ENCODE measurements at regions not wholly inside any gene's neighbourhood (a gene's known extent, or its start where the extent isn't known, plus 50 kb on each side); places are given as distances from the start of the nearest gene placed in this dataset.
"Not testable (repeated sequence)": the region's sequence is repeated elsewhere in the genome, so short reads cannot be mapped to it uniquely, and the experiment has no call there.

- Histone ChIP-seq H3K27me3 (ENCODE audit: control insufficient read depth in 1 of 2, insufficient read depth in 2 of 2, low read length in 1 of 2) (no peaks in the 10 kb centered on the region), H3K27ac (ENCODE audit: low read depth in 1 of 2, low read length in 2 of 2) (peak overlapping the region in 1 of 2 donors; percentile 5), H3K4me3 (ENCODE audit: low read length in 2 of 2) (no peak overlapping the region), H3K36me3 (ENCODE audit: control insufficient read depth in 1 of 2, insufficient read depth in 2 of 2, low read length in 1 of 2) (no peaks in the 10 kb centered on the region), H3K4me1 (ENCODE audit: control insufficient read depth in 1 of 2, insufficient read depth in 2 of 2, low read length in 2 of 2) (no peaks in the 10 kb centered on the region), H3K9me3 (ENCODE audit: control insufficient read depth, low read length) (no peaks in the 10 kb centered on the region)
- intact Hi-C loops (cut with DNase I), result loop anchor here in 1 of 2 donors (5.0 kb wide), 1 partner anchor 216 kb away; the partner anchor contains the start of gene GIMD1
- ATAC-seq (ENCODE audit: low FRiP score) (no peak), DNase-seq (no peak)
- 28 to 29% methylated on average over 2 of the region's 2 CpGs for WGBS, 2 donors
Observed at GRCh38 chr4:106583567-106583966, 215.0 kb upstream of the GIMD1 start.

- Histone ChIP-seq H3K9me3 (ENCODE audit: control insufficient read depth, low read length) (no peaks in the 10 kb centered on the region), H3K4me1 (ENCODE audit: control insufficient read depth in 1 of 2, insufficient read depth in 2 of 2, low read length in 2 of 2) (no peaks in the 10 kb centered on the region), H3K27me3 (ENCODE audit: control insufficient read depth in 1 of 2, insufficient read depth in 2 of 2, low read length in 1 of 2) (no peaks in the 10 kb centered on the region), H3K36me3 (ENCODE audit: control insufficient read depth in 1 of 2, insufficient read depth in 2 of 2, low read length in 1 of 2) (no peaks in the 10 kb centered on the region), H3K27ac (ENCODE audit: low read depth in 1 of 2, low read length in 2 of 2) (no peak overlapping the region), H3K4me3 (ENCODE audit: low read length in 2 of 2) (no peak overlapping the region)
- ATAC-seq (ENCODE audit: low FRiP score) (no peak), DNase-seq (no peak)
- WGBS, 2 donors, result 67 to 73% methylated on average over 2 of the region's 2 CpGs
- intact Hi-C loops (cut with DNase I), result loop anchor here in 1 of 2 donors (5.0 kb wide), 1 partner anchor 216 kb away; the partner anchor contains the start of gene GIMD1
Observed at GRCh38 chr4:106583108-106583507, 214.5 kb upstream of the GIMD1 start.

GRCh38 chr4:106582103-106582502 lies 213.5 kb upstream of the GIMD1 start:
- H3K27me3 ChIP-seq (ENCODE audit: control insufficient read depth in 1 of 2, insufficient read depth in 2 of 2, low read length in 1 of 2), result no peaks in the 10 kb centered on the region
- no peaks in the 10 kb centered on the region for H3K4me1 ChIP-seq (ENCODE audit: control insufficient read depth in 1 of 2, insufficient read depth in 2 of 2, low read length in 2 of 2)
- intact Hi-C loops (cut with DNase I), result loop anchor here in 1 of 2 donors (5.0 kb wide), 1 partner anchor 215 kb away; the partner anchor contains the start of gene GIMD1
- DNase-seq, result no peak
- no peak overlapping the region for H3K27ac ChIP-seq (ENCODE audit: low read depth in 1 of 2, low read length in 2 of 2)
- no peaks in the 10 kb centered on the region for H3K36me3 ChIP-seq (ENCODE audit: control insufficient read depth in 1 of 2, insufficient read depth in 2 of 2, low read length in 1 of 2)
- no peak for ATAC-seq (ENCODE audit: low FRiP score)
- H3K4me3 ChIP-seq (ENCODE audit: low read length in 2 of 2), result no peak overlapping the region
- no peaks in the 10 kb centered on the region for H3K9me3 ChIP-seq (ENCODE audit: control insufficient read depth, low read length)

GRCh38 chr4:106579236-106579635 lies 210.7 kb upstream of the GIMD1 start:
- H3K4me3 ChIP-seq (ENCODE audit: low read length in 2 of 2), result no peak overlapping the region
- intact Hi-C loops (cut with DNase I), result no loop called here
- ATAC-seq (ENCODE audit: low FRiP score), result no peak

GRCh38 chr4:106569146-106570031 lies 200.8 kb upstream of the GIMD1 start:
- Histone ChIP-seq H3K9me3 (ENCODE audit: control insufficient read depth, low read length) (no peaks in the 10 kb centered on the region), H3K4me1 (ENCODE audit: control insufficient read depth in 1 of 2, insufficient read depth in 2 of 2, low read length in 2 of 2) (peaks cover 0 to 8% of the 10 kb centered on the region in 2 donors), H3K27ac (ENCODE audit: low read depth in 1 of 2, low read length in 2 of 2) (peak overlapping the region in 1 of 2 donors; percentile 3), H3K4me3 (ENCODE audit: low read length in 2 of 2) (peak overlapping the region in 1 of 2 donors; percentile 10), H3K27me3 (ENCODE audit: control insufficient read depth in 1 of 2, insufficient read depth in 2 of 2, low read length in 1 of 2) (no peaks in the 10 kb centered on the region), H3K36me3 (ENCODE audit: control insufficient read depth in 1 of 2, insufficient read depth in 2 of 2, low read length in 1 of 2) (no peaks in the 10 kb centered on the region)
- ATAC-seq (ENCODE audit: low FRiP score) (no peak), DNase-seq (no peak)
- intact Hi-C loops (cut with DNase I), result no loop called here
- WGBS, 2 donors, result 41 to 51% methylated on average over 7 of the region's 7 CpGs

More at GRCh38 chr4:106579236-106579635, 210.7 kb upstream of the GIMD1 start:
- Histone ChIP-seq H3K27ac (ENCODE audit: low read depth in 1 of 2, low read length in 2 of 2) (no peak overlapping the region), H3K27me3 (ENCODE audit: control insufficient read depth in 1 of 2, insufficient read depth in 2 of 2, low read length in 1 of 2) (no peaks in the 10 kb centered on the region), H3K36me3 (ENCODE audit: control insufficient read depth in 1 of 2, insufficient read depth in 2 of 2, low read length in 1 of 2) (no peaks in the 10 kb centered on the region), H3K4me1 (ENCODE audit: control insufficient read depth in 1 of 2, insufficient read depth in 2 of 2, low read length in 2 of 2) (no peaks in the 10 kb centered on the region), H3K9me3 (ENCODE audit: control insufficient read depth, low read length) (no peaks in the 10 kb centered on the region)
- DNase-seq, result no peak

GRCh38 chr4:106565727-106566126 lies 197.1 kb upstream of the GIMD1 start:
- DNase-seq (no peak), ATAC-seq (ENCODE audit: low FRiP score) (no peak)
- 63 to 66% methylated on average over 2 of the region's 2 CpGs for WGBS, 2 donors
- Histone ChIP-seq H3K27ac (ENCODE audit: low read depth in 1 of 2, low read length in 2 of 2) (no peak overlapping the region), H3K4me3 (ENCODE audit: low read length in 2 of 2) (no peak overlapping the region), H3K36me3 (ENCODE audit: control insufficient read depth in 1 of 2, insufficient read depth in 2 of 2, low read length in 1 of 2) (no peaks in the 10 kb centered on the region), H3K27me3 (ENCODE audit: control insufficient read depth in 1 of 2, insufficient read depth in 2 of 2, low read length in 1 of 2) (no peaks in the 10 kb centered on the region), H3K4me1 (ENCODE audit: control insufficient read depth in 1 of 2, insufficient read depth in 2 of 2, low read length in 2 of 2) (peaks cover 0 to 8% of the 10 kb centered on the region in 2 donors), H3K9me3 (ENCODE audit: control insufficient read depth, low read length) (no peaks in the 10 kb centered on the region)
- intact Hi-C loops (cut with DNase I), result no loop called here

GRCh38 chr4:106563637-106564036 lies 195.1 kb upstream of the GIMD1 start:
- H3K4me1 ChIP-seq (ENCODE audit: control insufficient read depth in 1 of 2, insufficient read depth in 2 of 2, low read length in 2 of 2); H3K4me3 ChIP-seq (ENCODE audit: low read length in 2 of 2); H3K9me3 ChIP-seq (ENCODE audit: control insufficient read depth, low read length); H3K27me3 ChIP-seq (ENCODE audit: control insufficient read depth in 1 of 2, insufficient read depth in 2 of 2, low read length in 1 of 2); intact Hi-C loops (cut with DNase I); H3K27ac ChIP-seq (ENCODE audit: low read depth in 1 of 2, low read length in 2 of 2); ATAC-seq (ENCODE audit: low FRiP score); H3K36me3 ChIP-seq (ENCODE audit: control insufficient read depth in 1 of 2, insufficient read depth in 2 of 2, low read length in 1 of 2): not testable (repeated sequence)
- 91 to 93% methylated on average over 11 of the region's 11 CpGs for WGBS, 2 donors
- DNase-seq, result peak in 1 of 2 donors; percentile 69

- Histone ChIP-seq H3K27ac (ENCODE audit: low read depth in 1 of 2, low read length in 2 of 2) (no peak overlapping the region), H3K4me1 (ENCODE audit: control insufficient read depth in 1 of 2, insufficient read depth in 2 of 2, low read length in 2 of 2) (no peaks in the 10 kb centered on the region), H3K27me3 (ENCODE audit: control insufficient read depth in 1 of 2, insufficient read depth in 2 of 2, low read length in 1 of 2) (no peaks in the 10 kb centered on the region), H3K36me3 (ENCODE audit: control insufficient read depth in 1 of 2, insufficient read depth in 2 of 2, low read length in 1 of 2) (no peaks in the 10 kb centered on the region), H3K9me3 (ENCODE audit: control insufficient read depth, low read length) (no peaks in the 10 kb centered on the region), H3K4me3 (ENCODE audit: low read length in 2 of 2) (no peak overlapping the region)
- ATAC-seq (ENCODE audit: low FRiP score), result no peak
- intact Hi-C loops (cut with DNase I), result no loop called here
- DNase-seq, result no peak
- WGBS, 2 donors, result 88 to 89% methylated on average over 2 of the region's 2 CpGs
Observed at GRCh38 chr4:106551724-106552123, 183.1 kb upstream of the GIMD1 start.

- intact Hi-C loops (cut with DNase I), result no loop called here
- H3K27me3 ChIP-seq (ENCODE audit: control insufficient read depth in 1 of 2, insufficient read depth in 2 of 2, low read length in 1 of 2), result no peaks in the 10 kb centered on the region
- H3K4me3 ChIP-seq (ENCODE audit: low read length in 2 of 2), result no peak overlapping the region
- H3K36me3 ChIP-seq (ENCODE audit: control insufficient read depth in 1 of 2, insufficient read depth in 2 of 2, low read length in 1 of 2), result no peaks in the 10 kb centered on the region
- H3K9me3 ChIP-seq (ENCODE audit: control insufficient read depth, low read length), result no peaks in the 10 kb centered on the region
- DNase-seq (no peak), ATAC-seq (ENCODE audit: low FRiP score) (no peak)
- H3K27ac ChIP-seq (ENCODE audit: low read depth in 1 of 2, low read length in 2 of 2), result no peak overlapping the region
- H3K4me1 ChIP-seq (ENCODE audit: control insufficient read depth in 1 of 2, insufficient read depth in 2 of 2, low read length in 2 of 2), result no peaks in the 10 kb centered on the region
- WGBS, 2 donors, result 85 to 87% methylated on average over 1 of the region's 1 CpG
Observed at GRCh38 chr4:106548446-106549044, 180.0 kb upstream of the GIMD1 start.
